HT-29 (cell line): ENCODE measurements at regions not wholly inside any gene's neighbourhood (a gene's known extent, or its start where the extent isn't known, plus 50 kb on each side); places are given as distances from the start of the nearest gene placed in this dataset.
"Not testable (repeated sequence)": the region's sequence is repeated elsewhere in the genome, so short reads cannot be mapped to it uniquely, and the experiment has no call there.

Experiments
- DNase-seq: peaks from one replicate; pipeline ENCODE4 v3.0.0-alpha.2; 2015; ENCODE audit warnings: low spot score

DNA sequence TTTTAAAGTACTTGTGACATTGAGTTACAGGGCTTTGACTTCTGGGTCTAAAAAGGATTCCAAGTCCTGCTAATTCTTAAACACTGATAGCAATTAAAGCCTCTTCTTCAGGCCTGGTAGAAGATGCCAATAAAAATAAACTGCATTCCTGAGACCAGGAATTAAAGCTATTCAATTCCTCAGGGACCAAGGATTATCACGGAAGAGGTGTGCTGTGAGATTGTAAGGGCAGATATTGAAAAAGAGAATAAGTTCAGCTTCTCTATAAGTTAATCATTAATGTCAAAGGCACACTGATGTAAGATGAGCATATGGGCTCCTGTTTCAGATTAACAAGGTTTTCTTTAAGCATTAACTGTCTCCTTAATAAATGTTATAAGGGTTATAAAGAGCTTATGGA, 611.3 kb downstream of the SI start:
- peak; percentile 21 for DNase-seq

DNA sequence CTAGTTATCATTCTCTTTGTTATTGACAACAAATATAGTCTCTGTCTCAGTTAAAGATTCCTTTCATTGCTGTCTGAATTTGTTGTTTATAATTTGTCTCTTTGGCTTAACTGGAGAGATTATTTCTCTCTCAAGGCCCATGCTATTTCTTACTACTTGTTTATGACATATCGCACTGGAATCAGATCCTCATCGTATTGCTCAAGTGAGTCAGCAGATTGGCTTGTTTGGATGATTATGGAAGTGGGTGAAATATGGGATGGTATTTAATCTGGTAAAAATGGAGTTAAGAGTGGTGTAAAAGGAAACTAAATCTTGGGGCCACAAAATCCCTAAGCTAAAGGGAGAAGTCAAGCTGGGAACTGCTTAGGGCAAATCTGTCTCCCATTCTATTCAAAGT, 613.1 kb downstream of the SI start:
- DNase-seq, result no peak

DNA sequence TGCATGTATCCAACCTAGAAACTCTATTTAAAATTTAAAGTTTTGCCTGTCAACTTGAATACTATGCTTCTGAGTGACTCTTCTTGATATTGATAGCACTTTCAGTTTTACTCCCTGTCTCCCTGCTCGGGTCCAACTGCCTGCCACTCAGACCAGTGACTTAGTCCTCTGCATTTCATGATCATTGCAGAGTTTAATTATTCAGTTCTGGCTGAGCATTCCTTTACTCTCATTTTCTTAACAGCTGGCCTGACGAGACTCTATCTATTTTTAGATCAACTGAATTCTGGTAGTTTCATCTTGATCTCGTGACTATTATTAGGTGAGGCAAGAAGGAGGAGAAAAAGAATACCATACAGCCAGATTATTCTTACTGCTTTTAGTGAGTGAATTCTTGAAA, 617.4 kb downstream of the SI start:
- DNase-seq, result no peak

DNA sequence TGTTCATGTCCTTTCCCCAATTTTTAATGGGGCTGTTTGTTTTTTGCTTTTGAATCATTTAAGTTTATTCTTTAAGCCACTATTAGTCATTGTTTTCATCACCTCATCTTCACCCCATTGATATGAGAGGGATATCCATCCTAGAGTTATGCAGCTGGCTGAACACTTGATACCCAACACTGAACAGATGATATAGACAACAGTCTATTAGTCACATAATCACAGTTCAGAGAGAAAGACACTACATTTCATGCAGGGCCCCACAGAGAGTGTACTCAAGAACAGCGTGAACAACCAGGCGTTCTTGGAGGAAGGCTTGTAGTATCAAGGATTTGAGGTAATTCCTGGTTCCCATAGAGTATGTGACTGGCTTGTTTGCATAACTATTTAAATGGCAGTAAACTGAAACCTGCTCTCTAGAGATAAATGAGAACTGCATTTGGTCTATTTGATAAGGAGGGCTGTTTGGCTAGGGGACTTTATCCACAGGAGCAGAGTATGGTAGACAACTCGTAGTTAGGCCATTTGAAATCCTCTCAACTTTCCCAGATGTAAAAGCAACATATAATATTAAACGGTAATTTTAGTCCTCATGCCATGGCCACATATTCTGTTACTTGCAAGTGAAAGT, 618.7 kb downstream of the SI start:
- DNase-seq, result no peak

DNA sequence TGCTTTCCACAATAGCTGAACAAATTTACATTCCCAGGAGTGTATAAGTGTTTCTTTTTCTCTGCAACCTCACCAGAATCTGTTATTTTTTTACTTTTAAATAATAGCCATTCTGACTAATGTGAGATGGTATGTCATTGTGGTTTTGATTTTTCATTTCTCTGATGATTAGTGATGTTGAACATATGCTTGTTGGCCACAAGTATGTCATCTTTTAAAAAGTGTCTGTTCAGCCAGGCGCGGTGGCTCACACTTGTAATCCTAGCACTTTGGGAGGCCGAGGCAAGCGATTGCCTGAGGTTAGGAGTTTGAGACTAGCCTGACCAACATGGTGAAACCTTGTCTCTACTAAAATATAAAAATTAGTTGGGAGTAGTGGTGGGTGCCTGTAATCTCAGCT, 619.3 kb downstream of the SI start:
- DNase-seq, result no peak

DNA sequence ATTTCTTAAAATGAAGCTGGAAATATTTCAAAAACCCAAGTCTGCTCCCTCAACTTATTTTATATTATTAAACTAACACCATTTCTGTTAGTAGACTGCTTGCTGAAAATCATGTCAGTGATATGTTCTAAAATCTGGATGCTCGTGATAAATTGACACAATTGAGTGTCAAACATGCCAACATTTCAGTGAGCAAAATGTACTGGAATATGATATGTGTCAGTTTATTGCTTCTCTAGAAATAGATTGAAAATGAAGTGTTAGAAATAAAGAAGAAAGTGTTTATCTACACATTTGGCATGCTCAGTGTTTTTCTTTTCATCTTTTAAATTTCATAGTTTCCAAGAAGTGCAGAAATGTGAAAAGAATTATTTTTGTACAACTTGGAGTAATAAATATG, 624.6 kb downstream of the SI start:
- no peak for DNase-seq

DNA sequence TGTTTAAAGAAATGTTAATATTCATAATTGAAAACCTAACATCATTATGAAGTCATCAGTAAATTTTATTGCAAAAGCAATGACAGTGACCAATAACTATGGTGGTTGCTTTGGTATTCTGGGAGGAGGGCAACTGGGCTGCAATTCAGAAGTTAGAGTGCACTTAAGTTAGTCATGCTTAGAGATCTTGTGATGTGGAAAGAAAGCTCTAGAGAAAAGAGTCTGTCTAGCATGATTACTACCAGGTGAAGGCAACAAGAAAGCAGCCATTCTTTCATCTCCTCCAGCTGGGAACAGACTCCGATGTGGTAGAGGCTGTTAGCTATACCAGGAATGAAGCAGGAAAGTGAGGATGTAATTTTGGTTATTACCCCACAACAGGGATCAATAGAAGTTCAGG, 625.6 kb downstream of the SI start:
- no peak for DNase-seq

DNA sequence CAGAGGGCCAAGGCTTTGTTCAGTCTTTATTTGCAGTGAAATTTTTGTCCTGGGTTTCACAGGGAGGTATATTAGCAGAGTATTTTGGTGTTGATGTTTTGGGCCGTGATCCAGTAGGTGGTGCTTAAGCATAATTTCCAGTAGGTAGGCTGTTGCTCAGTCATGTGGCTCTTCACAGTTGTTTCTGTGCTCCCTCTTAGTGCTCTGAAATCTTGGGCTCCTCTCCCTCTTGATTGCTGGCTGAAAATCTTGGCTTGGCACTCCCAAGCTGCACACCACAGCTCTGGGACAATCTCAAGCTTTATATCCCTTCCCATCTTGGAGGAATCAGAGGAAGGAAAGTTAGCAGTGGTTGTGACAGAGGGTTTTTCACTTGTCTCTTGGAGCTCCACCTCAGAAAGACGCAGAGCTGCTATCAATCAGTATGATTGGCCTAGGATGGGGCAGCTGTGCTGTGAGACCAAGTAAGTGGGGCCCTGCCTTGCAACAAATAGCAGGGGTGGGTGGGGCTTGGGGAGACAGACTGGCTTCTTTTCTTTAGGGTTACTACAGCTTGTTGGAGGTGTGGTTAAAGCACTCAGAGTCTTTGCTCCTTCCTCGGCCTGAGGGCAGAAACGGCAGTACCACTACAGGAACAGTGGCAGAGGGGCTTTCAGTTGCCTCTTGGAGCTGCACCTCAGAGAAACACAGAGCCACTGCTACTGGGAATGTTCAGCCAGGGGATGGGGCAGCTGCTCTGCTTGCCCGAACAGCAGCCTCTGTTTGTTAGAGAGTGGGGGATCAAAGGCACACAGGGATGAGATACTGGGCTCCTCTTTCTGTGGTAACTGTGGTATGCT, 627.0 kb downstream of the SI start:
- DNase-seq, result no peak

DNA sequence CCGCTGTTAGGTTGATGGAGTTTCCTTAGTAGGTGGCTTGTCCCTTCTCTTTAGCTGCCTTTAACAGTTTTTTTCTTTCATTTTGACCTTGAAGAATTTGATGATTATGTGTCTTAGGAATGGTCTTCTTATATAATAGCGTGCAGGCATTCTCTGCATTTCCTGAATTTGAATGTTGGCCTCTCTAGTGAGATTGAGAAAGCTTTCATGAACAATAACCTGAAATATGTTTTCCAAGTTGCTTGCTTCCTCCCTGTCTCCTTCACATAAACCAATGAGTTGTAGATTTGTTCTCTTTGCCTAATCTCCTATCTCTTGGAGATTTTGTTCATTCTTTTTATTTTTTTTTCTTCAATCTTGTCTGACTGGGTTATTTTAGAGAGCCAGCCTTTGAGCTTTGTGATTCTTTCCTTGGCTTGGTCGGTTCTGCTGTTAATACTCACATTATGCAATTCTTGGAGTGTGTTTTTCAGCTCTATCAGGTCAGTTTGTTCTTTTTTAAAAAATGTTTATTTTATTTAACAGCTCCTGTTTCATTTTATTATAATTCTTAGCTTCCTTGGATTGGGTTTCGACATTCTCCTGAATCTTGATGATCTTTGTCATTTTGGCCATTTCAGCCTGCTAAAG, 627.9 kb downstream of the SI start:
- no peak for DNase-seq

DNA sequence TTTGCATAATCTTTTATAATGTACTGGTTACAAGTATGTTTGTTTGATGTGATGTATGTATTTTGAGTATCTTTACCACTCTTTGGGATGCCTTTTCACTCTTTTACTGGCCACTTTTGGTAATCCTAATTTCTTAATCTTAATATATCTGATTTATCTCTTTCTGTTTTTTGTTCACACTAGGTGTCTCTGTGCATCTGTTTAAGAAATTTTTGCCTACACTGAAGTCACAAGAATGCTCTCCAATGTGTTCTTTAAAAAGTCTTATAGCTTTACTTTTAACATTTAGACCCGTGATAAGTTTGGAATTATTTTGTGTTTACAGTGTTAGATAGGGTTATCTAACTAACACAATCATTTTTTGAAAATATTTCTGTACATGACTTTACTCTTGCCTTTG, 659.1 kb downstream of the SI start:
- DNase-seq, result no peak

DNA sequence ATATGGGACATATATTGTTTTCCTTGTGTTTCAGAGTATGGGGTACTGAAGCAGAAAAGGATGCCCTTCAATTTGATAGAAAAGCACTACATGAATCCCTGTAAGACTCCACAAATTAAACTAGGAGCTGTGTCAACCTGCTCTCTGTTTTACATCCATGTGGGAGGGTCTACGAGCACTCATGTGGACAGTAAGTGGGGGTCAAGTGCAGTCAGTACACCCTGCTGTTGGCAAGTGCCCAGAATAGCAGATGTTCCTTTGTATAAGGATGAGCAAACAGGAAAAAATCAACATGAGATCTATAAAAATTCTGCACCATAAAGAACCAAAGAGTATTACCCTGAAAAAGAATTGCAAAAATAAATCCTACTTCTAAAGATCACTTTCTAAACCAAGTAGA, 659.9 kb downstream of the SI start:
- no peak for DNase-seq

DNA sequence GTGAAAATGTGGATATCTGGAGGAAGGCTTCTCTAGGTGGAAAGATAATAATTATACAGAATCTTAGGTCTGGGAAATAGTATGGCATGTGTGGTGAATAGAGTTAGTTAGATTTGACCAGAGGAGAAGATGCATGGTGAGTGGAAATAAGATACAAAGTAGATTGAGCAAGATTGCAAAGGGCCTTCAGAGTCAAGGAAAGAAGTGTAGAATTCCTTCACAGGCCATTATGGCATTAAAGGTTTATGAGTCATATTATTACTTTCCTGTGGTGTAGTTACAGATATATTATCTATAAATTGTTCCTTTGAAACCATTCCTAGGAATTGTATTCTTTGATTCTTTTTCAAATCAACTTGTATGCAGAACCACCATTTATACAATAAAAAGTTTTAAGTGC, 660.3 kb downstream of the SI start:
- DNase-seq, result no peak

DNA sequence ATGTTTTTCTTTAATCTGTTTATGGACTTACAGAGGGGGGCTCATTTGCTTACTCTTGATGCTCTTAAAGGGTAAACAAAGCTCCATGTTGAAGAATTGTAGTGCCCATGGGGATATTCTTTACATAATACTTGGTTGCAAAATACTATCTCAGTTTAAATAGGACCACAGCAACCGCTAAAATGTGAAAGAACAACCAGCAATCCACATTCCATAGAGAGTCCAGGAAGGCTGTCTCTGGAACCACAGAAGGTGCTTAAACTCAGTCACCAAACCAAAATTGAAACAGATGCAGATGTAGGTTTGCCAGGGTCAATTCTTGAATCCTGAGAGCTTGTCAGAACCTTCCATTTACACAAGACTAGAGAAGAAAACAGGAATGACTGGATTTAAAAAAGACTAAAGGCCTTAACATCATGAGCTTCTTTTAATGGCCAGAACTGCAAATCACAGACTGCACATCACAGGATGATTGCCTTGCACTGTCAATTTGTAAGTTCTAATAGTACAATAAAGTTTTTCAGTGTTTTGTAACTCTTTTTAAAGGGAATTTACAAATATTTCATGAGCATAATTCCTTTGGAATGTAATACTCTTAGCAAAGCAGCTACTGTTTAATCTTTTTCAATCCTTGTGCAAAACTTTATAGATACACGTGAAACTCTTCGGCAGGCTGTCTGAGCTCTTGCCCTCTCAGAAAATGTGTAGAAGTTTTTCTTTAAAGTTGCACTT, 661.6 kb downstream of the SI start:
- no peak for DNase-seq

DNA sequence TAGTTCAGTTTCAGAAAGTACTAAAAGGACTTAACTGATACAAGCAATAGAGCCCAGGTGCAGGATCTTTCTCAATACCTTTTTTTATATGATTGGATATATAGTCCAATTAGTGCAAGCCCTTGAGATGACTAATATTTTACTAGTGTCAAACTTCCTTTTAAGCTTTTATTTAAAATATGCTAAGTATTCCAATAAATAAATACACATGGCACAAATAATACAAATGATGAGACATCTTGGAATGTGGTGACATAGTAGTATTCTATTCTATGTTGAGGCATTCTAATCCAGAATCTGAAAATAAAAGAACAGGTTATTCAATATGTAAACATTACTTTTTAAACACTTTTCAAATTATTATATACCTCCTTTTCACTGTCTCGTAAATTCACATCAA, 670.0 kb downstream of the SI start:
- no peak for DNase-seq

DNA sequence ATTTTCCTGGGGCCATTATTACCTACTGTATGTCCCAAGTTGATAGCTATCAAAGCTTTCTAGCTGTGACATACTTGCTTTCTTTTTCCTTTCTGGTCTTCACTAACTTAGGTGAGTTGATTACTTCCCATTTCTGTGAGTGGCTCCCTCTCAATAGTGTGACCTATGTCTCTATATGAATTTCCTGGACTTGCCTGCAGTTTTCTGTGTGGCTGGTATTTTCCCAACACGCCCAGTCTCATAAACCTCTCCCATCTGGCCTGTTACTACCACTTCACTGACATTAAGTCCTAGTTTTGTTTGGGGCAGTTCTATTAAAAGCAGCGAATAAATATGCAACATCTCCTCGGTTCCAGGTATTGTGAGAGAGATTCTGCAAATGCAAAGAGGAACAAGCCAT, 671.2 kb downstream of the SI start:
- no peak for DNase-seq

DNA sequence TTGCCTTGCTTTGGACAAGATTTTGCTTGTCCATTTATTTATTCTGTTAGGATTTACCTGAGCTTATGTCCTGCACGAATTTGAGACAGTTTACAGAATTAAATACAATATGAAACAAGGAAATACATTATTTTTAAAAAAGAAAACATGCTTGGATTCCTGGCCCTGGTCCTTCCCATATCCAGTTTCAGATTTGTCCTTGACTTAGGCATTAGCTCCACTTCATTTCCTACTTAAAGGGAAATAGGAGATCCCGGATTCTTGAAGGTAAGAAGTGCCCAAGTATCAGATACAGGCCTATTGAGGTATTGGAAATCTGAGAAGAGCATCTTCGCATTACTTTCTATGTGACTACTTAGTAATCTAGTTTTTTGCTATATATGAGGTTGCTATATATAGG, 672.0 kb downstream of the SI start:
- DNase-seq, result no peak

DNA sequence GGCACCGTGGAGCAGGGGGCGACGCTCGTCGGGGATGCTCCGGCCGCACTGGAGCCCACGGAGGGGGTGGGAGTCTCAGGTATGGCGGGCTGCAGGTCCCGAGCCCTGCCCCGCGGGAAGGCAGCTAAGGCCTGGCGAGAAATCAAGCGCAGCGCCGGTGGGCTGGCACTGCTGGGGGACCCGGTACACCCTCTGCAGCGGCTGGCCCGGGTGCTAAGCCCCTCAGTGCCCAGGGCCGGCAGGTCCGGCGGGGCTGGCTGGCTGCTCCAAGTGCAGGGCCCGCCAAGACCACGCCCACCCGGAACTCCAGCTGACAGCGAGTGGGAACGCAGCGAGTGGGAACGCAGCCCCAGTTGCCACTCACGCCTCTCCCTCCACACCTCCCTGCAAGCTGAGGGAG, 676.4 kb downstream of the SI start:
- DNase-seq, result no peak

DNA sequence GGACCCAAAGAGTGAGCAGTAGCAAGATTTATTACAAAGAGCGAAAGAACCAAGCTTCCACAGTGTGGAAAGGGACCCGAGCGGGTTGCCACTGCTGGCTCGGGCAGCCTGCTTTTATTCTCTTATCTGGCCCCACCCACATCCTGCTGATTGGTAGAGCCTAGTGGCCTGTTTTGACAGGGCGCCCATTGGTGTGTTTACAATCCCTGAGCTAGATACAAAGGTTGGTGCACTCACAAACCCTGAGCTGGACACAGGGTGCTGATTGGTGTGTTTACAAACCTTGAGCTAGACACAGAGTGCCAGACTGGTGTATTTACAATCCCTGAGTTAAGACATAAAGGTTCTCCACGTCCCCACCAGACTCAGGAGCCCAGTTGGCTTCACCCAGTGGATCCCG, 676.9 kb downstream of the SI start:
- not testable (repeated sequence) for DNase-seq

DNA sequence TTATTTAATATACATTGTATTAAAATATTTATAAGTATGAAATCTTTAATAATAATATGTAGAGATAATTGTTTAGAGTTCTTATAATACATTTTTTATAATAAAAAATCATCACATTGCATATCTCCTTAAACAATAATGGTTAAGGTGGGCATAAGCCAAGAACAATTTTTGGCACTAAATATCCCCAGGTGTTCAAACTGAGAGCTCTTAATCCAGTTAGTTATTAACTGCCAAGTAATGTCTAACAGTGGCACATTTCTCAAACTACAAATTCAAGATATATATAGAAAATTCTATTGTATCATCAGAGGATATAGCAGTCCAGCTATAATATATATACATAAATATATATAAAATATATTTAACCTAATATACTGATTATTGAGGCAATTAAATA, 680.8 kb downstream of the SI start:
- DNase-seq, result no peak

DNA sequence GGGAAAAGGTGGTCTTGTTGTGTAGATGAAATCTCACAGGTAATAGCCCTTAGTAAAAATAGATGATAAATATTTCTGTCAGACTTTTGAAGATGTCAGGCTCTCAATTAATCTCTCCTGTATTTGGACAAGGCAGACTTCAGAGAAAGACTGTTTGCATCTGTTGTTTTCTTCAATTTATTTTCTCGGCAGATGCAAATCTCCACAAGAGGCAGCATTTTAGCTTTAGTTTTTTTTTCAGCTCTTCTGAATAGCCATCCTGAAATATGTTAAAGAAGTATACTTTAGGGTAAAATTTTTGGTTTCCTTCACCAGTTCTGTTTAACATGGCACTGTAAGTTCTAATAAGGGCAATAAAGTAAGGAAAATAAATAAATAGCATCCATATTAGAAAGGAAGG, 685.1 kb downstream of the SI start:
- no peak for DNase-seq

DNA sequence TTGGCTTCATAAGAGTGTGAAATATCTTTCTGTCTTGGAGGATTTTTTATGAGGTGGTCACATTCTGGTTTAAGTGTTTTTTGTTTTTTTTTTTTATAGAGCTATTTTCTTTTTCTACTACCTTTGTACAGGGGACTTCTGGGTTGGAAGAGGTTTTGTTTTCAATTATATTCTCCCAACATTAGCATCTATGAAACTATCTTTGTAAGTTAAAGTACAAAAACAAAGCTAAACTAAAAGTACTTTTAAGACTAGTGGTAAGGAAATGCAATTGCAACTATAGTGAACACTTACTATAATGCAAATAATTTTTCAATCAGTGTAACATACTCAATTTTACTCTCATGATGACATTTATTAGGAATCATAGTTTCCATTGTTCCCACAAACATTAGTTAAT, 688.2 kb downstream of the SI start:
- DNase-seq, result no peak

DNA sequence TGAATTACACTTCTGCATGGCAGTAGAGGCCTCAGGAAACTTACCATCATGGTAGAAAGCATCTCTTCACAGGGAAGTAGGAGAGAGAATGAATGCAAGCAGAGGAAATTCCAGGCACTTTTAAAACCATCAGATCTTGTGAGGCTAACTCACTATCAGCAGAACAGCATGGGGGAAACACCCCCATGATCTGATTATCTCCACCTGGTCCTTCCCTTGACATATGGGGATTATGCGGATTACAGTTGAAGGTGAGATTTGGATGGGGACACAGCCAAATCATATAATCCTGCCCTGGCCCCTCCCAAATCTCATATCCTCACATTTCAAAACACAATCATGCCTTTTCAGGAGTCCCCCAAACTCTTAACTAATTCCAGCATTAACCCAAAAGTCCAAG, 691.1 kb downstream of the SI start:
- no peak for DNase-seq
